ENCODE measurements at regions not wholly inside any gene's neighbourhood (a gene's known extent, or its start where the extent isn't known, plus 50 kb on each side); places are given as distances from the start of the nearest gene placed in this dataset.

GRCh38 chr12:13769966-13770365 is 211.4 kb downstream of the GRIN2B start:
- H3K9me2 ChIP-seq (replicated peaks; ENCODE audit: control insufficient read depth, low read length): no peaks in the 10 kb centered on the region
- H3K4me3 ChIP-seq (ENCODE audit: low read length): no peak overlapping the region
- no peaks in the 10 kb centered on the region for H3F3A ChIP-seq (ENCODE audit: control insufficient read depth, insufficient read depth)
- no peak overlapping the region for H3K27ac ChIP-seq (ENCODE audit: low read depth, low read length)
- H3K9me3 ChIP-seq (ENCODE audit: control insufficient read depth, insufficient read depth, low read length): no peaks in the 10 kb centered on the region
- TF ChIP-seq EZH2phosphoT487 (IDR thresholded peaks at IDR 0.05; ENCODE audit: borderline replicate concordance, low read length): no peak
- no peak for TF ChIP-seq CTCF (IDR thresholded peaks at IDR 0.05; ENCODE audit: low read depth, low read length, poor library complexity, severe bottlenecking)
- no peaks in the 10 kb centered on the region for H3K79me2 ChIP-seq (ENCODE audit: control insufficient read depth, low read length)
- H3K36me3 ChIP-seq (ENCODE audit: control insufficient read depth, low read length): no peaks in the 10 kb centered on the region
- no peaks in the 10 kb centered on the region for H3K4me1 ChIP-seq (ENCODE audit: control insufficient read depth, low read length)
- H3K27me3 ChIP-seq (ENCODE audit: control insufficient read depth, low read length): no peaks in the 10 kb centered on the region
- no peaks in the 10 kb centered on the region for H4K20me1 ChIP-seq (ENCODE audit: control insufficient read depth, insufficient read depth, low read depth, low read length)
- no peak overlapping the region for H3K4me2 ChIP-seq (ENCODE audit: low read length)

DNA sequence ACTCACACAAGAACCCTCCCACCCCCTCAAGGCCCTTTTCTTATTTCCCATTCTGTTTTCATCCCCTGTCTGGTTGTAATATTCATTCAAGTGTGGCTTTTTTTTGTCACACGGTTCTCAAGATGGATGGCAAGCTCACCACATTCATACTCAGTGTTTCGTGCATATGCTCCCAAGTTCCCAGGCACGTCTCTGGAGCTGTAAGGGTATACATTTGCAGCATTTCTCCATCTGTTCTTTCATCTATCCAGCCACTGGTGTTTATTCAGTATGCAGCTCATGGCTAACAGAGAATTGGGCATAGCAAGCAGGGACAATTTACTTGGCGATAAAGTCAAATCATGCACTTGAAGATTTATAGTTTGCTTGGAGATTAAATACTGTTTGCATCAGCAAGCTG is 212.1 kb downstream of the GRIN2B start:
- Histone ChIP-seq H3K36me3 (ENCODE audit: control insufficient read depth, low read length) (no peaks in the 10 kb centered on the region), H3K4me2 (ENCODE audit: low read length) (no peak overlapping the region), H3K79me2 (ENCODE audit: control insufficient read depth, low read length) (no peaks in the 10 kb centered on the region), H3K9me3 (ENCODE audit: control insufficient read depth, insufficient read depth, low read length) (no peaks in the 10 kb centered on the region), H3K4me1 (ENCODE audit: control insufficient read depth, low read length) (no peaks in the 10 kb centered on the region), H3K9me2 (replicated peaks; ENCODE audit: control insufficient read depth, low read length) (no peaks in the 10 kb centered on the region), H3K27ac (ENCODE audit: low read depth, low read length) (no peak overlapping the region), H4K20me1 (ENCODE audit: control insufficient read depth, insufficient read depth, low read depth, low read length) (no peaks in the 10 kb centered on the region), H3K4me3 (ENCODE audit: low read length) (no peak overlapping the region), H3F3A (ENCODE audit: control insufficient read depth, insufficient read depth) (no peaks in the 10 kb centered on the region), H3K27me3 (ENCODE audit: control insufficient read depth, low read length) (no peaks in the 10 kb centered on the region)
- TF ChIP-seq EZH2phosphoT487 (IDR thresholded peaks at IDR 0.05; ENCODE audit: borderline replicate concordance, low read length) (no peak), CTCF (IDR thresholded peaks at IDR 0.05; ENCODE audit: low read depth, low read length, poor library complexity, severe bottlenecking) (no peak)

DNA sequence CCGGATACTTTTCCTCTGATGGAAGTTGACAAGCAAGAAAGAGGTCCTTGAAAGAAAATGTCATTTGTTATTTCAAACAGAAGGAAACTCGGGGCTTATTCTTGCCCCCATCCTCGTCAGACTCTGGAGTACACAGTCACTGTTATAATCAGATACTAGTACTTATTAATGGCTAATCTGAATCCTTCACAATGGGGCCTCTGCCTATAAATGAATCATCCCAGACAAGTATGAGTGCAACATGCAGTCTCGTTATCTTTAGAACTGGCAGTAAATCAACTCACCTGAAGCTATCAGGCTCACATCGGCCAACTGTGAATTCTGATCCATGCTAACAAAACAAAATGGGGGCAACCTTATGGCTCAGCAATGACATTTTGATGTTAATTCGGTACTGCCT is 216.7 kb downstream of the GRIN2B start:
- no peaks in the 10 kb centered on the region for H3K79me2 ChIP-seq (ENCODE audit: control insufficient read depth, low read length)
- H3F3A ChIP-seq (ENCODE audit: control insufficient read depth, insufficient read depth): no peaks in the 10 kb centered on the region
- H3K9me2 ChIP-seq (replicated peaks; ENCODE audit: control insufficient read depth, low read length): no peaks in the 10 kb centered on the region
- no peak overlapping the region for H3K4me2 ChIP-seq (ENCODE audit: low read length)
- no peaks in the 10 kb centered on the region for H3K4me1 ChIP-seq (ENCODE audit: control insufficient read depth, low read length)
- no peak for TF ChIP-seq EZH2phosphoT487 (IDR thresholded peaks at IDR 0.05; ENCODE audit: borderline replicate concordance, low read length)
- TF ChIP-seq CTCF (IDR thresholded peaks at IDR 0.05; ENCODE audit: low read depth, low read length, poor library complexity, severe bottlenecking): no peak
- H4K20me1 ChIP-seq (ENCODE audit: control insufficient read depth, insufficient read depth, low read depth, low read length): no peaks in the 10 kb centered on the region
- no peaks in the 10 kb centered on the region for H3K9me3 ChIP-seq (ENCODE audit: control insufficient read depth, insufficient read depth, low read length)
- no peaks in the 10 kb centered on the region for H3K36me3 ChIP-seq (ENCODE audit: control insufficient read depth, low read length)
- no peak overlapping the region for H3K27ac ChIP-seq (ENCODE audit: low read depth, low read length)
- no peaks in the 10 kb centered on the region for H3K27me3 ChIP-seq (ENCODE audit: control insufficient read depth, low read length)
- H3K4me3 ChIP-seq (ENCODE audit: low read length): no peak overlapping the region

GRCh38 chr12:13749389-13749788 is 232.0 kb downstream of the GRIN2B start:
- H3K36me3 ChIP-seq (ENCODE audit: control insufficient read depth, low read length): no peaks in the 10 kb centered on the region
- H3K27ac ChIP-seq (ENCODE audit: low read depth, low read length): no peak overlapping the region
- no peaks in the 10 kb centered on the region for H3K4me1 ChIP-seq (ENCODE audit: control insufficient read depth, low read length)
- no peak for TF ChIP-seq CTCF (IDR thresholded peaks at IDR 0.05; ENCODE audit: low read depth, low read length, poor library complexity, severe bottlenecking)
- TF ChIP-seq EZH2phosphoT487 (IDR thresholded peaks at IDR 0.05; ENCODE audit: borderline replicate concordance, low read length): no peak
- no peaks in the 10 kb centered on the region for H4K20me1 ChIP-seq (ENCODE audit: control insufficient read depth, insufficient read depth, low read depth, low read length)
- no peaks in the 10 kb centered on the region for H3K9me3 ChIP-seq (ENCODE audit: control insufficient read depth, insufficient read depth, low read length)
- no peaks in the 10 kb centered on the region for H3K9me2 ChIP-seq (replicated peaks; ENCODE audit: control insufficient read depth, low read length)
- H3K4me3 ChIP-seq (ENCODE audit: low read length): no peak overlapping the region
- H3K27me3 ChIP-seq (ENCODE audit: control insufficient read depth, low read length): peaks cover 13% of the 10 kb centered on the region; the same call in 1 of the 2 replicates
- H3K4me2 ChIP-seq (ENCODE audit: low read length): no peak overlapping the region
- H3F3A ChIP-seq (ENCODE audit: control insufficient read depth, insufficient read depth): no peaks in the 10 kb centered on the region
- H3K79me2 ChIP-seq (ENCODE audit: control insufficient read depth, low read length): no peaks in the 10 kb centered on the region
